Left ventricle myocardium superior (tissue), 1 donor: ENCODE measurements at regions not wholly inside any gene's neighbourhood (a gene's known extent, or its start where the extent isn't known, plus 50 kb on each side); places are given as distances from the start of the nearest gene placed in this dataset.
A peak's percentile ranks its signal among the peaks of the same experiment; 100 is the strongest.

Experiments
- ATAC-seq: fragments of 200-7000 bp; cut with Tn5 transposase; one replicate; pipeline ENCODE4 v1.9.1; 2020; ENCODE audit warnings: mild to moderate bottlenecking, moderate library complexity
- DNase-seq: peaks from one replicate; pipeline ENCODE4 v3.0.0-alpha.2; 2020
- intact Hi-C: fragments of 100-400 bp; cut with micrococcal nuclease; formaldehyde crosslinking; loops from one replicate; pipeline ENCODE4 v1.11.0; 2022
- donor health status: DM: no; HTN: yes; CAD: no; lungs with severe emphysema.

- ATAC-seq (peak; percentile 94), DNase-seq (no peak)
- intact Hi-C loops, result no loop called here
These were observed 378.2 kb upstream of the KAZN start for GRCh38 chr1:14220324-14220723.

GRCh38 chr1:14220811-14221210 is 377.7 kb upstream of the KAZN start:
- intact Hi-C loops, result no loop called here
- ATAC-seq (no peak), DNase-seq (no peak)

DNA sequence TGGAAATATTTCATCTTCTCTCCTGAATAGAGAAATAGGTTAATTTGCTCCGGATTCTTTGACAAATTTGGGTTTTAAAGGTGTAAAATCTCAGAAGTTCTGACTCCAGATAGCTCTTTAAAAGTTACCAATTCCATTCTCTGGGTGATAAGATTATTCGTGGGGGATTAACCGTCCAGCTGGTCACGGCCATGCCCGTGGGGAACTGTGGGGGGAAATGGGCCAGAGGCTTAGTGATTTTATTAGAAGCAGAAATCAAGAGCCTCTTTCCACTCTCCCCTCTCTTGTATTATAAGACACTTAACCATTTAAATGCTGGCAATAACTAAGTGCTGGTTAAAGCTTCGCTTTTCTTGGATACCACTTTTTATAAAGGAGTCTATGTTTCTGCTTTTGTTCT is 376.4 kb upstream of the KAZN start:
- DNase-seq, result peak; percentile 34
- intact Hi-C loops, result no loop called here
- peak; percentile 26 for ATAC-seq

- intact Hi-C loops, result no loop called here
- no peak for ATAC-seq
- DNase-seq, result no peak
These were observed 369.8 kb upstream of the KAZN start for GRCh38 chr1:14228677-14229076.

GRCh38 chr1:14233510-14233909 is 365.0 kb upstream of the KAZN start:
- no peak for DNase-seq
- intact Hi-C loops, result no loop called here
- no peak for ATAC-seq

GRCh38 chr1:14236097-14236496 is 362.4 kb upstream of the KAZN start:
- intact Hi-C loops, result no loop called here
- no peak for DNase-seq
- no peak for ATAC-seq

- intact Hi-C loops, result no loop called here
- DNase-seq (peak; percentile 71), ATAC-seq (peak; percentile 96)
These were observed 359.8 kb upstream of the KAZN start for GRCh38 chr1:14238472-14239307.

- intact Hi-C loops, result no loop called here
- ATAC-seq (no peak), DNase-seq (no peak)
These were observed 358.2 kb upstream of the KAZN start for GRCh38 chr1:14240265-14240664.

DNA sequence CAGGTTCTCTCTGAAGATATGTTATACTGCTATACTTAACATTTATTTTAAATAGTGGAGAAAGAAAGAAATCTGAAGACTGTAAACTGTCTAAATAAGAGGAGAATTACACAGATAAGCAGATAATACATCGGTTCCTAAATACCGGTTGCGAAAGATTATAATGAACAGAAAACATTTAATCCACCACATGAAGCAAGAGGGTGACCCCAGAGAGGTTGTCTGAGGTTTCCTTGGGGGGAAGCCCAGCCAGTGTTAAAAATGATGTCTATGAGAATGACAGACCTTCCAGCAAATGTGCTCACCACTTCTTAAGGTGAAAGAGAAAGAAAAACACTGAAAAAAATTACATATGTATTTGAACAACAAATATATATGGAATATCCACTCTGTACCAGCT is 356.4 kb upstream of the KAZN start:
- intact Hi-C loops, result no loop called here
- no peak for ATAC-seq
- DNase-seq, result no peak

GRCh38 chr1:14242870-14243269 is 355.6 kb upstream of the KAZN start:
- intact Hi-C loops, result no loop called here
- no peak for DNase-seq
- no peak for ATAC-seq

GRCh38 chr1:14245954-14246353 is 352.5 kb upstream of the KAZN start:
- DNase-seq, result no peak
- no peak for ATAC-seq
- intact Hi-C loops, result no loop called here

- intact Hi-C loops, result no loop called here
- no peak for ATAC-seq
- no peak for DNase-seq
These were observed 352.0 kb upstream of the KAZN start for GRCh38 chr1:14246471-14246870.

DNA sequence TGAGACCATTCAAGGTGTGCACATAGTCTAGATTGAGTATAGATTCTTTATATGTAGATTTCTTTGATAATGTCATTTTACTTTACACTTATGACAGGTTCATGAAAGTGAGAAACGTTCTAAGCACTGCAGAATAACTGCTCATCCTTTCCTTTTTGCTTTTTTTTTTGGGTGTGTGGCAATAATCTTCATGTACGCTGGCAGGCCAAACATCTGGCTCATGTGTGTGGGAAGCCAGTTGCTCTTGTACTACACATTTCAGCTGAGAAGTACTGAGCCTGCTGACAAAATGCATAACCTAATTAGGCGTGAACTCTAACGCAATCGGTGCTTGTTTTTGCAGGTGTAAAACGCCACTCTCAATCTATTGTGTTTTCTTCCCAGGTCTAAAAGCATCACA is 350.8 kb upstream of the KAZN start:
- no peak for DNase-seq
- no peak for ATAC-seq
- intact Hi-C loops, result no loop called here

- ATAC-seq (no peak), DNase-seq (no peak)
- intact Hi-C loops, result loop anchor here (5.0 kb wide), 1 partner anchor 275 kb away; no protein-coding TSS in a partner anchor
These were observed 346.6 kb upstream of the KAZN start for GRCh38 chr1:14251871-14252270.

DNA sequence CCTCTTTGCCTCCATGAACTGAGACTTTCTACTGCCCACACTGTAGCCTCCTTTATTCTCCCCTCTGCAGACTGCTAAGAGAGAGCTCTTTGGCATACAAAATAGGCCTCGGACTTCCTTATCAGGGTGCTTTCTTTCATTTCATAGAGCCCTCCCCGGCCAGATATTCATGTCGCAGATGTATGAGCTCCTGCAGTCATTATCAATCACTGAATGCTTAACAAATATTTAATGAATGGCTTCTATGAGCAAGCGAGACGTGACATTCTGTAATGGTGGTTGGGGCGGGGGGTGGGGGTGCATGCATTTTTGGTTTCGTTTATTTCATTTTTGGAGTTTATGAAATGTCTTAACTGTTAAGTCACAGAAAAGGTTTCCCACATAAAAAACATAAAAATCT is 344.8 kb upstream of the KAZN start:
- intact Hi-C loops, result loop anchor here (5.0 kb wide), 1 partner anchor 274 kb away; no protein-coding TSS in a partner anchor
- DNase-seq (no peak), ATAC-seq (no peak)

DNA sequence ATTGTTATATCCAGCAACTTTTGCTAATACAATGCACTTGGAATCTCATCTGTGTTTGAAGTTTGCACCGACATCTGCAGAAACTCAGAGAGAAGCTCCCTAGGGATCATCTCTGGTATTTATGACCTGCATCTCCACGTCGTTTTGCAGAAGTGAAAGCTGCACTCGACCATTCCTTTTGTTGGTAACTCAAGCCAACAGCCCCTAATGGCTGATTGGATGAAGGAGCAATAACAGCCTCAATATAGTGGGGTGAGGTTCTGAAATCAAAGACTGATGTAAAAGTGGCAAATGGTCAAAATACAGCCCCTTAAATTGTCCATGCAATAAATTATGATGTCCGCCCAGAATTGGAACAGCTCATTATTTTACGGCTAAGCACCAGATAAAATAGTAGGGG is 344.2 kb upstream of the KAZN start:
- intact Hi-C loops, result loop anchor here (5.0 kb wide), 1 partner anchor 273 kb away; no protein-coding TSS in a partner anchor
- ATAC-seq, result no peak
- no peak for DNase-seq

GRCh38 chr1:14255233-14255632 is 343.3 kb upstream of the KAZN start:
- DNase-seq (no peak), ATAC-seq (no peak)
- intact Hi-C loops, result no loop called here

DNA sequence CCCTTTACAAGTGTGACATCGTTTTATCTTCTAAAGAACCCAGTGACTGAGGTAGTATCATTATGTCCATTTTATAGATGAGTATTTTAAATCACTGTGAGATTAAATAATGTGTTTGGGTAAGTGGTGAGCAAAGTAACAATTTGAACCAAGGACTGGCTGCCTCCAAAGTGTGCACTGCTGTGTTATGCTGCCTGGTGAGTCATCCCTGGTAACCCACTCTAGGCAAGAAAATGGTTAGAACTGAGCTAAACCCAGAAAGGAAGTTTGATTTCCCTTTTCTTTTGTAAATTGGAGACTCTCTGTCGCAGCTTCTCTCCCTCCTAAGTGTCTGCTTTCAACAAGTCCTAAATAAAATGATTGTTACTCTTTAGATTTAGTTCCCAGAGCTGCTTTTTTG is 342.8 kb upstream of the KAZN start:
- intact Hi-C loops, result no loop called here
- DNase-seq (no peak), ATAC-seq (no peak)

DNA sequence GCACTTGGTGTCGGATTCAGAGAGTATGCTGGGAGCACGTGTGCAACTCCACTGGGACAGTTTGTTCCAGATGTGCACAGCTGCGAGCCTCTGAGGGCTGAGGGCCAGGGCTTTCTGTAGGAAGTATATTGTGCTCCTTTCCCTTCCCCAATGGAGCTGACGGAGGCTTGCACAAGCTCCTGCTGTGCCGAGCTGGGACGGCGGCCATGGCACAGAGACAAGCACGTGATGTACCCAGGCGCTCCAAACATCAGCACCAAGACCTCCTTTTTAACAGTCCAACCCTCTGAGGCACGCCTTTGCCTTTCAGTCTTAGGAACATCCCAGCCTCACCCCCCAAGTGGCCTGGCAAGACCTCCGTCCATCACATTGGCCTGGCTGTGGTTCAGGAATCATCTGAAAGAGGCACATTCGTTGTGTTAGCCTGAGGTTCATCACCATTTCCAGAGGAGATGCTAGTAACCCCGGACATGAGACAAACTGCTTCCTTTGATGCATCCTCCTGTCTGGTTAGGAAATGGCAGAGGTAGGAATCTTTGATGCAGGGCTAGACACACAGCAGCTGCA is 339.2 kb upstream of the KAZN start:
- peak; percentile 96 for ATAC-seq
- intact Hi-C loops, result no loop called here
- DNase-seq, result peak; percentile 89

GRCh38 chr1:14260480-14260879 is 338.0 kb upstream of the KAZN start:
- ATAC-seq (no peak), DNase-seq (no peak)
- intact Hi-C loops, result no loop called here

DNA sequence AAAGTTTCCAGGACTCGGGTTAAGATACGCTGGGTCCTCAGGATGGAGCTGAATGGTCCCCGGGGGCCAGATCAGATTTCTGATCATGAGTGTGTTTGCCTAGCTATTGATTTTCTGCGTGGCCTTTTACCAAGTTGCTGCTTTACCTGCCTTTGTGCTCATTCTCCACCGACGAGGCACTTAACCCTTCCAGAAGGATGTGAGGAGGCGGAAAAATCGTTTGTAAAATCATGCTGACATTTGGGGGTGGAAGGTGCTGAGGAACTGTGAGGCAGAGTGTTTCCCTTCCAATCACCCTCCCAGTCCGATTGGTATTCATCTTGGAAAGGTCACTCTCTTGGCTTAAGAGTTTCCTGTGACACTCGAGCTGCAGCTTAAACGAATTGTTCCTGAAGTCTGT is 337.1 kb upstream of the KAZN start:
- ATAC-seq (no peak), DNase-seq (no peak)
- intact Hi-C loops, result no loop called here
